PC-9 (cell line): ENCODE measurements at regions not wholly inside any gene's neighbourhood (a gene's known extent, or its start where the extent isn't known, plus 50 kb on each side); places are given as distances from the start of the nearest gene placed in this dataset.
A peak's percentile ranks its signal among the peaks of the same experiment; 100 is the strongest.

ENCODE experiments used
- BruUV-seq: library from RNA; stranded (reverse); fragments of 400-500 nt; replicated peaks from 2 replicates; lab custom pipeline; 2021; lab: Mats Ljungman, UMichigan
- CTCF ChIA-PET: fragments of 300-600 bp; sonication (Branson Sonifier 250); formaldehyde crosslinking; loops from one replicate; lab custom pipeline; 2022; ENCODE audit warnings: antibody characterized with exemption; lab: Charles Lee
- POLR2A ChIA-PET: fragments of 300-600 bp; sonication (Branson Sonifier 250); formaldehyde crosslinking; loops from one replicate; lab custom pipeline; 2022; ENCODE audit warnings: antibody characterized with exemption; ENCODE audit not compliant: unreplicated experiment; lab: Charles Lee
- DNase-seq, 2 experiments: peaks; one replicate each; pipeline versions ENCODE4 v3.0.0 to v3.0.0-alpha.2; 2015 to 2022; ENCODE audit warnings: mixed read lengths in 1 of 2
- H2AFZ ChIP-seq: fragments of 200-600 bp; sonication (generic); 2 replicates; pipeline ENCODE4 v1.8.1; 2017; ENCODE audit warnings: antibody characterized with exemption
- H3F3A ChIP-seq: fragments of 200-600 bp; sonication (generic); 2 replicates; pipeline ENCODE4 v1.8.1; 2017; ENCODE audit warnings: antibody characterized with exemption, mild to moderate bottlenecking, low read depth; ENCODE audit not compliant: insufficient read depth
- H3K27ac ChIP-seq: fragments of 200-600 bp; sonication (generic); 2 replicates; pipeline ENCODE4 v1.6.1; 2016; ENCODE audit warnings: mixed run types
- H3K27me3 ChIP-seq: fragments of 200-600 bp; sonication (generic); 2 replicates; pipeline ENCODE4 v1.6.1; 2016; ENCODE audit warnings: low read depth, mixed run types; ENCODE audit not compliant: insufficient read depth
- H3K36me3 ChIP-seq: fragments of 200-600 bp; sonication (generic); 2 replicates; pipeline ENCODE4 v1.6.1; 2016; ENCODE audit warnings: low read depth, mixed run types
- H3K4me1 ChIP-seq: fragments of 200-600 bp; sonication (generic); replicated peaks from 2 replicates; pipeline ENCODE4 v1.6.1; 2016; ENCODE audit warnings: mixed run types; ENCODE audit not compliant: insufficient read depth
- H3K4me2 ChIP-seq: fragments of 200-600 bp; sonication (generic); 2 replicates; pipeline ENCODE4 v1.6.1; 2017; ENCODE audit warnings: mixed run types
- H3K4me3 ChIP-seq: fragments of 200-600 bp; sonication (generic); 2 replicates; pipeline ENCODE4 v1.6.1; 2016; ENCODE audit warnings: mixed run types
- H3K79me2 ChIP-seq: fragments of 200-600 bp; sonication (generic); 2 replicates; pipeline ENCODE4 v1.6.1; 2017; ENCODE audit warnings: low read depth, mixed run types
- H3K9me2 ChIP-seq: fragments of 200-600 bp; sonication (generic); 2 replicates; pipeline ENCODE4 v1.8.1; 2017; ENCODE audit warnings: mild to moderate bottlenecking; ENCODE audit not compliant: insufficient read depth
- H3K9me3 ChIP-seq: fragments of 200-600 bp; sonication (generic); 2 replicates; pipeline ENCODE4 v1.8.1; 2016; ENCODE audit warnings: low read depth; ENCODE audit not compliant: insufficient read depth
- H4K20me1 ChIP-seq: fragments of 200-600 bp; sonication (generic); 2 replicates; pipeline ENCODE4 v1.8.1; 2017; ENCODE audit not compliant: insufficient read depth
- EZH2 ChIP-seq: fragments of 200-600 bp; sonication (generic); IDR thresholded peaks from 2 replicates; pipeline ENCODE4 v1.8.0; 2017; ENCODE audit warnings: antibody characterized with exemption, low read depth
- intact Hi-C: fragments of 100-400 bp; cut with micrococcal nuclease; formaldehyde crosslinking; loops from one replicate; pipeline ENCODE4 v1.10.0; 2022; ENCODE audit not compliant: unreplicated experiment
- TF ChIP-seq, protein P1 (sequence below): fragments of 200-600 bp; sonication (generic); conservative IDR thresholded peaks from 2 replicates; pipeline ENCODE4 v1.6.1; 2017; ENCODE audit warnings: mixed run types, antibody characterized with exemption, mild to moderate bottlenecking, moderate library complexity

DNA sequence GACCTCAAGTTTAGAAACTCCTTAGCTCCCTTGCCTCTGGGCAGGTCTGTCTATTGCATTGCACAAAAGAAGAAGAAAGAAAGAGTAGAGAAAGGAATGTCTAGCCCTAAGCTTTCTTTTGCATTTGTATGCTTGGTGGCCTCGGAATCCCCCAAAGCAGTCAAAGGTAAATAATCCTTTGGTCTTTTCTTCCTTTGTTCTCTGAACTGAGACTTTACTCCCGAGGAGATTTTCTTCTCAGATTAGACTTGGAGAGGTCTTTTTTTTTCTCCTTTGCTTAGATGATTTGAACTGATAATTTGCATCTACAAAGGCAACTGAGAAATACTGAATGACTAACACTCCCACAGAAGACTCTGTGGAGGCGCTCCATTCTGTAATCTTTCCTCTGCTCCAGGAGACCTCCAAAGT is 93.2 kb downstream of the AKR1D1 start:
- Histone ChIP-seq H3K4me2 (no peak overlapping the region), H3F3A (no peaks in the 10 kb centered on the region), H3K4me1 (no peaks in the 10 kb centered on the region), H3K79me2 (no peaks in the 10 kb centered on the region), H3K27me3 (no peaks in the 10 kb centered on the region), H2AFZ (0 out of 2 replicates have a peak overlapping the region, but pooled peaks have one; percentile 29), H3K4me3 (no peak overlapping the region), H3K36me3 (no peaks in the 10 kb centered on the region), H3K9me2 (no peaks in the 10 kb centered on the region), H4K20me1 (no peaks in the 10 kb centered on the region), H3K9me3 (peaks cover 5% of the 10 kb centered on the region), H3K27ac (no peak overlapping the region)
- intact Hi-C loops = loop anchor here (2.0 to 10.0 kb wide), 2 partner anchors 265 to 291 kb away; partner anchors contain the start of gene TRIM24
- peak in 1 of 2 experiments; percentile 10 for DNase-seq
- BruUV-seq = no TSS peak
- ChIA-PET CTCF (interaction anchor here (0.6 kb wide), 1 partner anchor 9 kb away, joined by 7 read pairs; no protein-coding TSS in a partner anchor), POLR2A (interaction anchor here (0.5 to 0.7 kb wide), 4 partner anchors 185 to 569 kb away, joined by 3 to 14 read pairs (median 6); no protein-coding TSS in a partner anchor)
- TF ChIP-seq, protein P1, sequence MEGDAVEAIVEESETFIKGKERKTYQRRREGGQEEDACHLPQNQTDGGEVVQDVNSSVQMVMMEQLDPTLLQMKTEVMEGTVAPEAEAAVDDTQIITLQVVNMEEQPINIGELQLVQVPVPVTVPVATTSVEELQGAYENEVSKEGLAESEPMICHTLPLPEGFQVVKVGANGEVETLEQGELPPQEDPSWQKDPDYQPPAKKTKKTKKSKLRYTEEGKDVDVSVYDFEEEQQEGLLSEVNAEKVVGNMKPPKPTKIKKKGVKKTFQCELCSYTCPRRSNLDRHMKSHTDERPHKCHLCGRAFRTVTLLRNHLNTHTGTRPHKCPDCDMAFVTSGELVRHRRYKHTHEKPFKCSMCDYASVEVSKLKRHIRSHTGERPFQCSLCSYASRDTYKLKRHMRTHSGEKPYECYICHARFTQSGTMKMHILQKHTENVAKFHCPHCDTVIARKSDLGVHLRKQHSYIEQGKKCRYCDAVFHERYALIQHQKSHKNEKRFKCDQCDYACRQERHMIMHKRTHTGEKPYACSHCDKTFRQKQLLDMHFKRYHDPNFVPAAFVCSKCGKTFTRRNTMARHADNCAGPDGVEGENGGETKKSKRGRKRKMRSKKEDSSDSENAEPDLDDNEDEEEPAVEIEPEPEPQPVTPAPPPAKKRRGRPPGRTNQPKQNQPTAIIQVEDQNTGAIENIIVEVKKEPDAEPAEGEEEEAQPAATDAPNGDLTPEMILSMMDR = no peak
- no peak for TF ChIP-seq EZH2

DNA sequence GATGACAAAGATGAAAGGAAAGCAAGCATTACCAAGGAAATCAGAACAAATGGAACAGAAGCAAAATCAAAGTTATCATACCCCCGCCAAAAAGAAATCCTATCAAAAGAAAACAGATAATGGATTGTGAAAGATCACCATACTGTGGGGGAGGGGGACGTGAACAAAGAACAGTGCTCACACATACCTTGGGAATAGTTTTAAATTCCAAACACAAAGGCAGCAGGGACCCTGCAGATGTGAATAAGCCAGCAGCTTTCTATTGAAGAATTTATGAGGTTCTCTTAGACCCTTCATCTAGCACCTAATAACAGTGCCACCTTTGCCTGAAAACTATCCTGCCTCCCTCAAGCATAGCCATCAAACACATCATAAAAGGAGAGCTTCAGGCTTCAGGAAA is 94.0 kb downstream of the AKR1D1 start:
- no peak for DNase-seq
- no peaks in the 10 kb centered on the region for H4K20me1 ChIP-seq
- H3K27me3 ChIP-seq = no peaks in the 10 kb centered on the region
- H3K27ac ChIP-seq = no peak overlapping the region
- H2AFZ ChIP-seq = no peak overlapping the region
- H3K36me3 ChIP-seq = no peaks in the 10 kb centered on the region
- H3K4me2 ChIP-seq = no peak overlapping the region
- POLR2A ChIA-PET = no interaction called here
- no peaks in the 10 kb centered on the region for H3K9me2 ChIP-seq
- peaks cover 4% of the 10 kb centered on the region; the same call in 1 of the 2 replicates for H3K9me3 ChIP-seq
- no peaks in the 10 kb centered on the region for H3K4me1 ChIP-seq
- TF ChIP-seq, protein P1 = no peak
- intact Hi-C loops = no loop called here
- BruUV-seq = no TSS peak
- CTCF ChIA-PET = no interaction called here
- H3F3A ChIP-seq = no peaks in the 10 kb centered on the region
- H3K4me3 ChIP-seq = no peak overlapping the region
- no peaks in the 10 kb centered on the region for H3K79me2 ChIP-seq

DNA sequence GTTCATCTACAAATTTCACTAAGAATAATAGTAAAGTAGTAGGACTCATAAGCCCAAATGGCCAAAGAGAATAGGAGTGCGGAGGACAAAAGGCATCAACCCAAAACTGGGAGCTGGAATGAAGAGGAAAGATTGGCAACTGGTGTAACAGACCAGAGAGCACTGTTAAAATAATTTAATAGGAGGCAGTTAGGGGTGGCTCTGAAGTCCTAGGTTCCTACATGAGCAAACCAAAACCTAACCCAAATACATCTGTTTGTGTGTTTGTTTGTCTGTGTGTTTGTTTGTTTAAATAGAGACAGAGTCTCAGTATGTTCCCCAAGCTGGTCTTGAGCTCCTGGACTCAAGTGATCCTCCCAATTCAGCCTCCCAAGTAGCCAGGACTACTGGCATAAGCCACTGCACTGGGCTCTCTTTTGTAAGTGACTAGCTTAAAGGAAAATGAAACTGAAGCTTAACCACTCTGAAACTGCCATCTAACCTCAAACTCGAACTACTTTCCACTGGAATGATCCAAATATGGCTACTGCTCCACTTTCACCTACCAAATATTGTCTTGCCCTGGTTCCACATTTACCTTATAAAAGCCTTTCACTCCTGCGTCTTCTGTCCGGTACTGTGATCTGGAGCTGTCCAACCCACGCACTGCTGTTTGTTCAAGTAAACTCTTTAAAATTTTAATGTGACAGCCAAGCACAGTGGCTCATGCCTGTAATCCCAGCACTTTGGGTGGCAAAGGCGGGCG is 94.9 kb downstream of the AKR1D1 start:
- Histone ChIP-seq H3F3A (no peaks in the 10 kb centered on the region), H3K79me2 (no peaks in the 10 kb centered on the region), H3K36me3 (no peaks in the 10 kb centered on the region), H4K20me1 (no peaks in the 10 kb centered on the region), H3K27me3 (no peaks in the 10 kb centered on the region), H2AFZ (no peak overlapping the region), H3K9me3 (peaks cover 4% of the 10 kb centered on the region; the same call in 1 of the 2 replicates), H3K4me1 (no peaks in the 10 kb centered on the region), H3K4me3 (no peak overlapping the region), H3K9me2 (no peaks in the 10 kb centered on the region), H3K27ac (no peak overlapping the region), H3K4me2 (no peak overlapping the region)
- intact Hi-C loops = no loop called here
- ChIA-PET POLR2A (interaction anchor here (0.7 kb wide), 1 partner anchor 115 kb away, joined by 3 read pairs; no protein-coding TSS in a partner anchor), CTCF (no interaction called here)
- TF ChIP-seq, protein P1 = no peak
- no TSS peak for BruUV-seq
- DNase-seq = no peak
